Mesendoderm (in vitro differentiated cells): ENCODE measurements at regions not wholly inside any gene's neighbourhood (a gene's known extent, or its start where the extent isn't known, plus 50 kb on each side); places are given as distances from the start of the nearest gene placed in this dataset.

Source experiments
- DNase-seq: peaks from one replicate; pipeline ENCODE4 v3.0.0; 2013
- H2AK5ac ChIP-seq: 2 replicates; pipeline ENCODE4 v1.6.1; 2013; ENCODE audit warnings: low read length, inconsistent platforms
- H2BK120ac ChIP-seq: 2 replicates; pipeline ENCODE4 v1.6.1; 2013; ENCODE audit warnings: low read depth, mild to moderate bottlenecking, low read length, moderate library complexity, mixed read lengths
- H2BK15ac ChIP-seq: replicated peaks from 2 replicates; pipeline ENCODE4 v1.6.1; 2013; ENCODE audit warnings: low read depth, mild to moderate bottlenecking, moderate library complexity
- H2BK5ac ChIP-seq: 2 replicates; pipeline ENCODE4 v1.6.1; 2013; ENCODE audit warnings: low read length, inconsistent platforms
- H3K18ac ChIP-seq: 2 replicates; pipeline ENCODE4 v1.6.1; 2013; ENCODE audit warnings: mild to moderate bottlenecking, low read length, mixed read lengths
- H3K23ac ChIP-seq: one replicate; pipeline ENCODE4 v1.6.1; 2013; ENCODE audit warnings: low read length
- H3K27ac ChIP-seq: 2 replicates; pipeline ENCODE4 v1.5.1; 2013; ENCODE audit warnings: low read depth, mild to moderate bottlenecking, inconsistent platforms, low read length, moderate library complexity
- H3K27me3 ChIP-seq: 2 replicates; pipeline ENCODE4 v1.6.1; 2013; ENCODE audit warnings: low read length, control low read depth, mild to moderate bottlenecking, inconsistent platforms; ENCODE audit not compliant: insufficient read depth, poor library complexity
- H3K36me3 ChIP-seq: 2 replicates; pipeline ENCODE4 v1.6.1; 2013; ENCODE audit warnings: low read length, inconsistent platforms; ENCODE audit not compliant: control insufficient read depth, insufficient read depth
- H3K4ac ChIP-seq: one replicate; pipeline ENCODE4 v1.6.1; 2013; ENCODE audit warnings: low read depth, mild to moderate bottlenecking, low read length, moderate library complexity
- H3K4me1 ChIP-seq: 2 replicates; pipeline ENCODE4 v1.6.1; 2013; ENCODE audit warnings: low read depth, low read length, inconsistent platforms; ENCODE audit not compliant: control insufficient read depth
- H3K4me2 ChIP-seq: 2 replicates; pipeline ENCODE4 v1.6.1; 2013; ENCODE audit warnings: low read length
- H3K4me3 ChIP-seq: 2 replicates; pipeline ENCODE4 v1.5.1; 2013; ENCODE audit warnings: mild to moderate bottlenecking, low read length
- H3K56ac ChIP-seq: one replicate; pipeline ENCODE4 v1.6.1; 2013; ENCODE audit warnings: low read length
- H3K79me1 ChIP-seq: 2 replicates; pipeline ENCODE4 v1.6.1; 2013; ENCODE audit warnings: low read length, inconsistent platforms
- H3K79me2 ChIP-seq: 2 replicates; pipeline ENCODE4 v1.6.1; 2013; ENCODE audit warnings: mild to moderate bottlenecking, low read length; ENCODE audit not compliant: control insufficient read depth, insufficient read depth
- H3K9ac ChIP-seq: 2 replicates; pipeline ENCODE4 v1.6.1; 2013; ENCODE audit warnings: low read length, inconsistent platforms
- H4K5ac ChIP-seq: one replicate; pipeline ENCODE4 v1.6.1; 2013; ENCODE audit warnings: low read length
- H4K8ac ChIP-seq: one replicate; pipeline ENCODE4 v1.6.1; 2013; ENCODE audit warnings: low read depth, mild to moderate bottlenecking, control low read depth, low read length, moderate library complexity
- WGBS: extraction: QIAGEN DNeasy Blood & Tissue Kit; methylation state at CpG from one replicate; pipeline ENCODE4 v1.1.7; 2013; ENCODE audit warnings: low lambda C conversion rate, missing lambda C conversion rate; ENCODE audit not compliant: insufficient coverage; ENCODE audit errors: extremely low coverage; 5-methylcytosine and 5-hydroxymethylcytosine counted together

DNA sequence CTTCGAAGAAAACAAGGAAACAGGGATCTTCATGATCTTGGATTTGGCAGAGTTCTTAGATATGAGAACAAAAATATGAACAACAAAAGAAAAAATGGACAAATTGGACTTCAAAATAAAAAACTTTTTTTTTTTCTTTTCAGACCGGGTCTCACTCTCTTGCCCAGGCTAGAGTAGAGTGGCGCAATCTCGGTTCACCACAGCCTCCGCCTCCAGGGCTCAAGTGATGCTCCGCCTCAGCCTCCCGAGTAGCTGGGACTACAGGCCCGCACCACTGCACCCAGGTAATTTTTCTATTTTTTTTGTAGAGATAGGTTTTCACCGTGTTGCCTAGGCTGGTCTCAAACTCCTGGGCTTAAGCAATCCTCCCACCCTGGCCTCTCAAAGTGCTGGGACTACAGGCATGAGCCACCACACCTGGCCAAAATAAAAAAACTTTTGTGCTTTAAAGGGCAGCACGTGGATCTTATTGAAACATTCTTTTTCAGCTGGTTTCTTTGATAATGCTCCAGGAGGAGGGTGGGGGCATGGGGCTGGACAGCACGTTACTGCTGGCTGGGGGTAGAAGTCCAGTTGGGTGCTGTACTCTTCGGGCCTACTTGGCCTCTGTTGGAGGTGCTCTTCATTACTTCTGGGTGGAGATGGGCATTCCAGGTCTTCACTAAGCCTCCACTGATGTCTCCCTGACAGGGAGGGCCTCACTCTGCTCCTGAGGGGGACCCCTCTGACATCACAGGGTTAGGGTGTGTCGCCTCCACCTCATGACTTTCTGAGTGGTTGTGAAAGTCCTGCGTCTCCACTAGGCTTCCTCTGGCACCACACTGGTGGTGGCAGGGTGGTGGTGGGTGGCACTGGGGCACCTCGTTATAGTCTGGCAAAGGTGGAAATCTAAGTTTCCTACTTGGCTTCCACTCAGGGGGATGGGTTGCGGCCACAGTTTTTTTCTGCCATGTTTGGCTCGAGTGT is 150.5 kb upstream of the XPO1 start:
- Histone ChIP-seq H3K9ac (no peak overlapping the region), H3K79me2 (no peaks in the 10 kb centered on the region), H3K27ac (no peak overlapping the region), H3K18ac (no peak overlapping the region), H3K79me1 (no peaks in the 10 kb centered on the region), H3K23ac (no peak overlapping the region), H2AK5ac (no peak overlapping the region), H4K8ac (no peak overlapping the region), H3K4me1 (no peaks in the 10 kb centered on the region), H2BK120ac (no peak overlapping the region), H3K4me2 (no peak overlapping the region), H2BK5ac (no peak overlapping the region), H3K4me3 (no peak overlapping the region), H2BK15ac (no peak overlapping the region), H3K4ac (no peak overlapping the region), H3K27me3 (no peaks in the 10 kb centered on the region), H4K5ac (no peak overlapping the region), H3K36me3 (no peaks in the 10 kb centered on the region), H3K56ac (no peak overlapping the region)
- no peak for DNase-seq
- no CpG with 5 or more reads among the region's 17 CpGs for WGBS

DNA sequence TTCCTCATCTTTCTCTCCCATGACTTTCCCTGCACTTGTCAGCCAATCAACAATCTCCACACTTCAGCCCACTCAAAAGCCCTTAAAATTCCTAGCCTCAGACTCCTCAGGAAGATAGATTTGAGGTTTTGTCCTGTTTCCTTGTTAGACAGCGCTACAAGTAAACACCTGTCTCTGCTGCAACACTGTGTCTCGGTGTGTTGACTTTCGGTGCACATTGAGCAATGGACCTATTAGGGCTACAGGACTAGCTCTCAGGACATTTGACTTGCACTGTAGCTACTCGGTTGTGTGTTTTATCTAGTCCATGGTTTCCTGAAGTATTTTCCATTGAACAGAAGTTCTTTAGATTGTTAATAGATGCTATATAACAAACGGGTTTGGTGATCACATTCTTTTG is 140.9 kb upstream of the XPO1 start:
- Histone ChIP-seq H3K79me1 (no peaks in the 10 kb centered on the region), H2BK120ac (no peak overlapping the region), H2BK5ac (no peak overlapping the region), H3K4me3 (no peak overlapping the region), H4K5ac (no peak overlapping the region), H3K23ac (no peak overlapping the region), H3K4me1 (no peaks in the 10 kb centered on the region), H3K18ac (no peak overlapping the region), H3K56ac (no peak overlapping the region), H3K27ac (no peak overlapping the region), H2AK5ac (no peak overlapping the region), H3K4ac (no peak overlapping the region), H4K8ac (no peak overlapping the region), H3K4me2 (no peak overlapping the region), H3K36me3 (no peaks in the 10 kb centered on the region), H3K9ac (no peak overlapping the region), H3K27me3 (no peaks in the 10 kb centered on the region), H3K79me2 (no peaks in the 10 kb centered on the region), H2BK15ac (no peak overlapping the region)
- no peak for DNase-seq
- no CpG with 5 or more reads among the region's 5 CpGs for WGBS

DNA sequence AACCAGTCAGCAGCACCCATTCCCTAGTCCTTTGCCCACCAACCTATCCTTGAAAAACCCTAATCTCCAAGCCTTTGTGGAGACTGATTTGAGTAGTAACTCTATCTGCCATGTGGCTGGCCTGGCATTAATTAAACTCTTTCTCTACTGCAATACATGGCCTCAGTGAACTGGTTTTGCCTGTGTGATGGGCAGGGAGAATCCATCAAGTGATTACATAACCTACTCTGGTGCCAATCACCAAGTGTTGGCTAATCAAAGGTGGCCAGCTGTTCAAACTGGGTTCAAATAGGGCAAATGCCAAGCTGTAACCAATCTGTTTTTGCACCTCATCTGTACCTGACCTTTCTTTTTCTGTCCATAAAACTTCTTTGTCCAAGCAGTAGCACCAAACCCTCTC is 139.8 kb upstream of the XPO1 start:
- Histone ChIP-seq H2AK5ac (no peak overlapping the region), H2BK120ac (no peak overlapping the region), H2BK15ac (no peak overlapping the region), H3K27ac (no peak overlapping the region), H3K27me3 (no peaks in the 10 kb centered on the region), H3K79me1 (no peaks in the 10 kb centered on the region), H3K4me1 (no peaks in the 10 kb centered on the region), H3K56ac (no peak overlapping the region), H3K9ac (no peak overlapping the region), H2BK5ac (no peak overlapping the region), H3K36me3 (no peaks in the 10 kb centered on the region), H4K5ac (no peak overlapping the region), H3K4ac (no peak overlapping the region), H3K4me2 (no peak overlapping the region), H3K23ac (no peak overlapping the region), H4K8ac (no peak overlapping the region), H3K4me3 (no peak overlapping the region), H3K79me2 (no peaks in the 10 kb centered on the region), H3K18ac (no peak overlapping the region)
- DNase-seq = no peak

DNA sequence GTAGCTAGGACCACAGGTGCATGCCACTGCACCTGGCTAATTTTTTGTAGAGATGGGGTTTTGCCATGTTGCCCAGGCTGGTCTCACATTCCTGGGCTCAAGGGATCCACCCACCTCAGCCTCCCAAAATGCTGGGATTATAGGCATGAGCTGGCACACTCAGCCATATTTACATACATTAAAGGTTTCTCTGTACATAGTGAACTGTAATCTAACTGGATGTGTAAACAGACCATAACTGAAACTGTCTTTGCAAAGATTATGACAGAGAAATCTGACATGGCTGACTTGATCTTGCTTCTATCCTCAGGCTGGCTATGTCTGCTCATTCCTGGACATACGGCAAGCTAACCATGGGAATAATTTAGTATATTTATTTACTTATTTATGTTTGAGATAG is 139.2 kb upstream of the XPO1 start:
- no peaks in the 10 kb centered on the region for H3K79me1 ChIP-seq
- no peak overlapping the region for H3K56ac ChIP-seq
- no peak overlapping the region for H3K4me2 ChIP-seq
- no peak overlapping the region for H3K4me3 ChIP-seq
- WGBS = no CpG with 5 or more reads among the region's 1 CpG
- no peak overlapping the region for H3K23ac ChIP-seq
- no peaks in the 10 kb centered on the region for H3K27me3 ChIP-seq
- H2BK5ac ChIP-seq = no peak overlapping the region
- H2AK5ac ChIP-seq = no peak overlapping the region
- no peak for DNase-seq
- H3K18ac ChIP-seq = no peak overlapping the region
- no peak overlapping the region for H2BK15ac ChIP-seq
- no peaks in the 10 kb centered on the region for H3K4me1 ChIP-seq
- H2BK120ac ChIP-seq = no peak overlapping the region
- no peaks in the 10 kb centered on the region for H3K36me3 ChIP-seq
- H3K9ac ChIP-seq = no peak overlapping the region
- no peak overlapping the region for H4K8ac ChIP-seq
- H3K4ac ChIP-seq = no peak overlapping the region
- H3K27ac ChIP-seq = no peak overlapping the region
- no peak overlapping the region for H4K5ac ChIP-seq
- no peaks in the 10 kb centered on the region for H3K79me2 ChIP-seq

DNA sequence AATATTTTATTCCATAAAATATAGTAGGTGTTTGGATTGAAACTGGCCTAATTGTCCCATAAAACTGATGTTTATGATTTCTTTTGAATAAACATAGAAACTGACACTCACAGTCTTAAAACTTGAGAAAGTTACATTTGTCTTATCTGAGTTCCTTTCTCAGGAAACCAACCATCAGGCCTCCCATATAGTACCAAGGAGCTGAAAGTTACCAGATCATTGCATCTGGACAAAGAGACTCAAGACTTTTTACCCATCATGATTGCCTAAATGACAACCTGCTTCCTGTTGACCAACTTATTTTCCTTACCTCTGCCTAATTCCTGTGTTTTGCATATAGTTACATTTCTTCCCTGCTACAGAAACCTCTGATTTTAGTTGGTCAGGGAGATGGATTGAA is 137.0 kb upstream of the XPO1 start:
- Histone ChIP-seq H3K4me3 (no peak overlapping the region), H3K4me1 (no peaks in the 10 kb centered on the region), H3K36me3 (no peaks in the 10 kb centered on the region), H3K9ac (no peak overlapping the region), H3K4me2 (no peak overlapping the region), H3K27me3 (no peaks in the 10 kb centered on the region), H3K4ac (no peak overlapping the region), H4K5ac (no peak overlapping the region), H2AK5ac (no peak overlapping the region), H3K79me1 (no peaks in the 10 kb centered on the region), H4K8ac (no peak overlapping the region), H3K79me2 (no peaks in the 10 kb centered on the region), H3K23ac (no peak overlapping the region), H2BK5ac (no peak overlapping the region), H2BK120ac (no peak overlapping the region), H3K56ac (no peak overlapping the region), H3K18ac (no peak overlapping the region), H2BK15ac (no peak overlapping the region), H3K27ac (no peak overlapping the region)
- DNase-seq = no peak
